Cardiac fibroblast (primary cell): ENCODE measurements at regions not wholly inside any gene's neighbourhood (a gene's known extent, or its start where the extent isn't known, plus 50 kb on each side); places are given as distances from the start of the nearest gene placed in this dataset.

Source experiments
- DNase-seq, 2 donors: peaks; one replicate each; pipeline versions ENCODE4 v3.0.0 to v3.0.0-alpha.2; 2010; ENCODE audit warnings: low read depth in 2 of 2
- H3K4me3 ChIP-seq, 2 donors: replicated peaks in 1 of 2; 1 replicate in 1 of 2; 2 replicates in 1 of 2; pipeline ENCODE4 v1.5.1; 2011; ENCODE audit warnings: low read depth in 2 of 2, low read length in 2 of 2, mild to moderate bottlenecking in 2 of 2, moderate library complexity in 1 of 2
- CTCF ChIP-seq: IDR thresholded peaks from one replicate; pipeline ENCODE4 v1.5.1; 2011; ENCODE audit warnings: low read depth, mild to moderate bottlenecking, low read length, inconsistent platforms

GRCh38 chr4:180596888-180597483, 1646.2 kb upstream of the TENM3 start:
- H3K4me3 ChIP-seq: no peak overlapping the region
- no peak for DNase-seq
- TF ChIP-seq CTCF: no peak

- TF ChIP-seq CTCF: no peak
- DNase-seq: no peak
- no peak overlapping the region for H3K4me3 ChIP-seq
These were observed 1644.9 kb upstream of the TENM3 start for GRCh38 chr4:180598281-180598680.

- DNase-seq: no peak
- no peak for TF ChIP-seq CTCF
- no peak overlapping the region for H3K4me3 ChIP-seq
These were observed 1639.4 kb upstream of the TENM3 start for GRCh38 chr4:180603791-180604190.

- no peak overlapping the region for H3K4me3 ChIP-seq
- no peak for DNase-seq
- no peak for TF ChIP-seq CTCF
These were observed 1632.9 kb upstream of the TENM3 start for GRCh38 chr4:180610324-180610723.

- no peak for DNase-seq
- H3K4me3 ChIP-seq: no peak overlapping the region
- no peak for TF ChIP-seq CTCF
These were observed 1627.5 kb upstream of the TENM3 start for GRCh38 chr4:180615746-180616145.

- no peak for TF ChIP-seq CTCF
- H3K4me3 ChIP-seq: no peak overlapping the region
- no peak for DNase-seq
These were observed 1626.0 kb upstream of the TENM3 start for GRCh38 chr4:180617196-180617595.

- H3K4me3 ChIP-seq: no peak overlapping the region
- no peak for DNase-seq
- TF ChIP-seq CTCF: no peak
These were observed 1624.8 kb upstream of the TENM3 start for GRCh38 chr4:180618396-180618795.
